Left lung (tissue), 4 donors: ENCODE measurements at regions not wholly inside any gene's neighbourhood (a gene's known extent, or its start where the extent isn't known, plus 50 kb on each side); places are given as distances from the start of the nearest gene placed in this dataset.

ENCODE experiments used
- ATAC-seq: fragments of 200-7000 bp; cut with Tn5 transposase; one replicate; pipeline ENCODE4 v1.9.1; 2020; ENCODE audit warnings: moderate library complexity
- DNase-seq, 4 donors: peaks; one replicate each; pipeline ENCODE4 v3.0.0-alpha.2; 2013 to 2020
- H3K27ac ChIP-seq, 2 donors: fragments of 200-600 bp; sonication (generic) in 1 of 2; one replicate each; pipeline versions ENCODE4 v1.5.0 to v1.8.0; 2020 to 2021
- H3K27me3 ChIP-seq, 2 donors: fragments of 200-600 bp; sonication (generic) in 1 of 2; one replicate each; pipeline versions ENCODE4 v1.5.0 to v1.8.0; 2020 to 2021
- H3K36me3 ChIP-seq, 2 donors: fragments of 200-600 bp; sonication (generic) in 1 of 2; one replicate each; pipeline versions ENCODE4 v1.5.0 to v1.8.0; 2020 to 2021
- H3K4me1 ChIP-seq, 2 donors: fragments of 200-600 bp; one replicate each; pipeline ENCODE4 v1.8.0; 2021
- H3K4me3 ChIP-seq, 2 donors: fragments of 200-600 bp; sonication (generic) in 1 of 2; one replicate each; pipeline versions ENCODE4 v1.5.0 to v1.8.0; 2020 to 2021; ENCODE audit warnings: mild to moderate bottlenecking in 1 of 2
- H3K9me3 ChIP-seq, 2 donors: fragments of 200-600 bp; sonication (generic) in 1 of 2; one replicate each; pipeline versions ENCODE4 v1.5.0 to v1.8.0; 2020 to 2021
- CTCF ChIP-seq, 2 donors: fragments of 200-600 bp; sonication (generic) in 1 of 2; IDR thresholded peaks; one replicate each; pipeline versions ENCODE4 v1.5.0 to v1.8.0; 2021; ENCODE audit warnings: antibody characterized with exemption in 2 of 2
- intact Hi-C, 2 donors: fragments of 100-400 bp; cut with DNase I; formaldehyde crosslinking; loops; one replicate each; pipeline versions ENCODE4 v1.11.2 to v1.14.2; 2022
- donor health status: DM: no; HTN: yes; CAD: no.
- donor health status: DM: no; HTN: no; CAD: no.

GRCh38 chr14:97107080-97107479 is 309.9 kb downstream of the VRK1 start:
- no peak for ATAC-seq
- no peak overlapping the region for H3K4me3 ChIP-seq
- no peak overlapping the region for H3K27ac ChIP-seq
- H3K4me1 ChIP-seq = no peaks in the 10 kb centered on the region
- peaks cover 0 to 12% of the 10 kb centered on the region in 2 donors for H3K27me3 ChIP-seq
- H3K9me3 ChIP-seq = peaks cover 0 to 12% of the 10 kb centered on the region in 2 donors
- no peak for TF ChIP-seq CTCF (IDR thresholded peaks at IDR 0.05)
- H3K36me3 ChIP-seq = no peaks in the 10 kb centered on the region
- DNase-seq = no peak
- intact Hi-C loops = no loop called here

GRCh38 chr14:97107760-97108159 is 310.6 kb downstream of the VRK1 start:
- Histone ChIP-seq H3K4me3 (no peak overlapping the region), H3K27me3 (peaks cover 0 to 5% of the 10 kb centered on the region in 2 donors), H3K36me3 (no peaks in the 10 kb centered on the region), H3K27ac (no peak overlapping the region), H3K9me3 (peaks cover 0 to 12% of the 10 kb centered on the region in 2 donors), H3K4me1 (no peaks in the 10 kb centered on the region)
- TF ChIP-seq CTCF (IDR thresholded peaks at IDR 0.05) = no peak
- intact Hi-C loops = no loop called here
- DNase-seq (no peak), ATAC-seq (no peak)

GRCh38 chr14:97109234-97109633 is 312.1 kb downstream of the VRK1 start:
- DNase-seq (no peak), ATAC-seq (no peak)
- Histone ChIP-seq H3K27me3 (peaks cover 0 to 7% of the 10 kb centered on the region in 2 donors), H3K4me3 (no peak overlapping the region), H3K9me3 (peaks cover 0 to 12% of the 10 kb centered on the region in 2 donors), H3K36me3 (no peaks in the 10 kb centered on the region), H3K4me1 (no peaks in the 10 kb centered on the region), H3K27ac (no peak overlapping the region)
- intact Hi-C loops = no loop called here
- TF ChIP-seq CTCF (IDR thresholded peaks at IDR 0.05) = no peak

- TF ChIP-seq CTCF (IDR thresholded peaks at IDR 0.05) = no peak
- no peak for ATAC-seq
- no peak overlapping the region for H3K4me3 ChIP-seq
Measured at GRCh38 chr14:97113339-97113738, 316.2 kb downstream of the VRK1 start.

GRCh38 chr14:97116546-97116945 is 319.4 kb downstream of the VRK1 start:
- DNase-seq (no peak), ATAC-seq (no peak)
- no peaks in the 10 kb centered on the region for H3K36me3 ChIP-seq
- peaks cover 0 to 37% of the 10 kb centered on the region in 2 donors for H3K27me3 ChIP-seq
- intact Hi-C loops = no loop called here
- no peaks in the 10 kb centered on the region for H3K9me3 ChIP-seq
- no peak overlapping the region for H3K27ac ChIP-seq
- TF ChIP-seq CTCF (IDR thresholded peaks at IDR 0.05) = no peak
- H3K4me3 ChIP-seq = no peak overlapping the region
- H3K4me1 ChIP-seq = no peaks in the 10 kb centered on the region

More at GRCh38 chr14:97113339-97113738, 316.2 kb downstream of the VRK1 start:
- Histone ChIP-seq H3K27me3 (peaks cover 0 to 25% of the 10 kb centered on the region in 2 donors), H3K36me3 (no peaks in the 10 kb centered on the region), H3K27ac (no peak overlapping the region), H3K9me3 (peaks cover 0 to 12% of the 10 kb centered on the region in 2 donors), H3K4me1 (no peaks in the 10 kb centered on the region)
- intact Hi-C loops = no loop called here
- DNase-seq = no peak
